HG02884 (cell line): ENCODE measurements at regions not wholly inside any gene's neighbourhood (a gene's known extent, or its start where the extent isn't known, plus 50 kb on each side); places are given as distances from the start of the nearest gene placed in this dataset.
"Not testable (repeated sequence)": the region's sequence is repeated elsewhere in the genome, so short reads cannot be mapped to it uniquely, and the experiment has no call there.

Experiments used
- ATAC-seq: cut with Tn5 transposase; IDR thresholded peaks from one replicate; pipeline ENCODE4 v1.9.1; 2021; ENCODE audit warnings: mild to moderate bottlenecking, moderate library complexity; ENCODE audit not compliant: unreplicated experiment

GRCh38 chr18:55908901-55909366 lies 320.9 kb upstream of the TCF4 start:
- no peak for ATAC-seq

- ATAC-seq, result no peak
These were observed 319.6 kb upstream of the TCF4 start for GRCh38 chr18:55907453-55908175.

- ATAC-seq, result no peak
These were observed 318.5 kb upstream of the TCF4 start for GRCh38 chr18:55906536-55906935.

GRCh38 chr18:55903911-55904310 lies 315.9 kb upstream of the TCF4 start:
- no peak for ATAC-seq

GRCh38 chr18:55900380-55900779 lies 312.4 kb upstream of the TCF4 start:
- ATAC-seq, result no peak

- ATAC-seq, result no peak
These were observed 309.2 kb upstream of the TCF4 start for GRCh38 chr18:55897091-55897689.

- no peak for ATAC-seq
These were observed 306.0 kb upstream of the TCF4 start for GRCh38 chr18:55893948-55894347.

- not testable (repeated sequence) for ATAC-seq
These were observed 305.1 kb upstream of the TCF4 start for GRCh38 chr18:55892862-55893813.

- ATAC-seq, result no peak
These were observed 298.9 kb upstream of the TCF4 start for GRCh38 chr18:55886886-55887285.

- ATAC-seq, result no peak
These were observed 296.5 kb upstream of the TCF4 start for GRCh38 chr18:55884498-55884897.

GRCh38 chr18:55880617-55881016 lies 292.6 kb upstream of the TCF4 start:
- ATAC-seq, result no peak

GRCh38 chr18:55879331-55879730 lies 291.3 kb upstream of the TCF4 start:
- ATAC-seq, result no peak

GRCh38 chr18:55878224-55878623 lies 290.2 kb upstream of the TCF4 start:
- ATAC-seq, result peak; percentile 79

GRCh38 chr18:55877321-55877720 lies 289.3 kb upstream of the TCF4 start:
- ATAC-seq, result no peak

- no peak for ATAC-seq
These were observed 288.3 kb upstream of the TCF4 start for GRCh38 chr18:55876254-55876653.

GRCh38 chr18:55875371-55875901 lies 287.4 kb upstream of the TCF4 start:
- ATAC-seq, result no peak

GRCh38 chr18:55869556-55870501 lies 281.8 kb upstream of the TCF4 start:
- no peak for ATAC-seq

- no peak for ATAC-seq
These were observed 280.9 kb upstream of the TCF4 start for GRCh38 chr18:55868909-55869308.

- ATAC-seq, result no peak
These were observed 278.9 kb upstream of the TCF4 start for GRCh38 chr18:55866886-55867285.

- ATAC-seq, result no peak
These were observed 278.0 kb upstream of the TCF4 start for GRCh38 chr18:55866006-55866405.
